AG04449 (cell line): ENCODE measurements at regions not wholly inside any gene's neighbourhood (a gene's known extent, or its start where the extent isn't known, plus 50 kb on each side); places are given as distances from the start of the nearest gene placed in this dataset.
"Not testable (repeated sequence)": the region's sequence is repeated elsewhere in the genome, so short reads cannot be mapped to it uniquely, and the experiment has no call there.

ENCODE experiments used
- CTCF ChIA-PET: fragments of 350-600 bp; formaldehyde crosslinking; extraction: SDS; loops from one replicate; lab custom pipeline; 2021; ENCODE audit warnings: antibody characterized with exemption; lab: Yijun Ruan, JAX
- POLR2A ChIA-PET: fragments of 400-600, 350-600 bp; formaldehyde crosslinking; extraction: SDS; loops from one replicate; lab custom pipeline; 2020; ENCODE audit warnings: antibody characterized with exemption, inconsistent platforms; lab: Yijun Ruan, JAX
- DNase-seq: peaks from one replicate; pipeline ENCODE4 v3.0.0-alpha.2; 2010; ENCODE audit warnings: low read depth, low spot score
- H3K4me3 ChIP-seq: 2 replicates; pipeline ENCODE4 v1.5.1; 2011; ENCODE audit warnings: low read depth, mild to moderate bottlenecking, control low read depth, low read length
- CTCF ChIP-seq: IDR thresholded peaks from one replicate; pipeline ENCODE4 v1.5.1; 2011; ENCODE audit warnings: mild to moderate bottlenecking, moderate library complexity, low read length, control low read depth, inconsistent platforms; ENCODE audit not compliant: insufficient read depth; ENCODE audit errors: missing control alignments

DNA sequence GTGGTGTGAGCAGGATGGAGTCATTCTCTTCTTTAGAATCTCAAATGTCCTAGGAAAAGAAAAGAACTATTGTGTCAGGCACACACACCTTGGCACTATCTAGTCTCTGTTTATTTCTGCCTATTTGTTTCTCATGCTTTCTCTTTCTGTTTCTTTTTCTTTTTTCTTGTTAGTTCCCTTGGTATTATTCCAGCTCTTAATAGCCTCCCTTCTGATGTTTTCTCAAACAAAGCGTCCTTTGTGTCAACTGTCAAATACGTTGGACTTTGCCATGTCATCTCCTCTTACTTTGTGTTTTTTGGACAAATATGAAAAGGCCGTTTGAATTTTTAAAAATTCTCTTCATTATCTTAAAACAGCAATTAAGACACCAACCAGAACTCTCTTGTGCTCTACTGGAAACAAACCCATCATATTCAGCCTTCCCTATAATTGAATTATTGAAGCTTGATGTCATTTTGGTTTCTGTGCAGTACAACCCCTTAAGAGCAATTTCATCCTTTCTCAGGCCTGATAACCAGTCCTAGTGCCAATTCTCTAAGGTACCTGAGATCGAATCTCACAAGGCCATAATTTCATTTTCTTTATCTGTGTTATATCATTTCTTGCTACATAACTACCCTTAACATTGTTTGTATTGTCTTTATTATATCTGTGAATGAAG is 497.8 kb upstream of the NRP1 start:
- DNase-seq, result no peak
- no peak overlapping the region for H3K4me3 ChIP-seq
- no peak for TF ChIP-seq CTCF
- ChIA-PET CTCF (no interaction called here), POLR2A (no interaction called here)

- H3K4me3 ChIP-seq, result no peak overlapping the region
- POLR2A ChIA-PET, result no interaction called here
- TF ChIP-seq CTCF, result no peak
- CTCF ChIA-PET, result no interaction called here
- DNase-seq, result no peak
Measured at GRCh38 chr10:33831591-33831990, 497.1 kb upstream of the NRP1 start.

DNA sequence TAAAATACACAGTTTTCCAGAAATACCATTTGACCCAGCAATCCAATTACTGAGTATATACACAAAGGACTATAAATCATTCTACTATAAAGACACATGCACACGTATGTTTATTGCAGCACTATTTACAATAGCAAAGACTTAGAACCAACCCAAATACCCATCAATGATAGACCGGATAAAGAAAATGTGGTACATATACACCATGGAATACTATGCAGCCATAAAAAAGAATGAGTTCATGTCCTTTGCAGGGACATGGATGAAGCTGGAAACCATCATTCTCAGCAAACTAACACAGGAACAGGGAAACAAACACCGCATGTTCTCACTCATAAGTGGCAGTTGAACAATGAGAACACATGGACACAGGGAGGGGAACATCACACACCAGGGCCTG is 495.4 kb upstream of the NRP1 start:
- CTCF ChIA-PET, H3K4me3 ChIP-seq, POLR2A ChIA-PET, DNase-seq: not testable (repeated sequence)

DNA sequence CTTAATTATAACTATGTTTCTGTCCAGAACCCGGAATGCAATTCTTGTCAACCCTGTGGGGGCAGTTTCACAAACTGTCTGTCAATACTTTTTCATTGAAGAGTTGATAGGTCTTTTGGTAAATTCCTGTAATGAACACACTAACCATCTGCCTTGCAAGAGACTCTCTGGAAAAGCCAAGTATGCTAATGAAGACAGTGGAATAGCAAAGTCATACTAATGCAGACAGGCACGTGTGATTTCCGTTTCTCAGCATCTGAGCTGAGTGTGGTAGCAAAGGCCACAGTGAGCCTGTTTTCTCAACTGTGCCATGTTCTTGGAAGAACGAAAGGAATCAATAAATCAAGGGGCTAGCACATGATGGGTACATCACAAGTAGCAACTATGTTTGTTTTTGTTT is 494.1 kb upstream of the NRP1 start:
- CTCF ChIA-PET, result no interaction called here
- POLR2A ChIA-PET, result no interaction called here
- no peak overlapping the region for H3K4me3 ChIP-seq
- no peak for TF ChIP-seq CTCF
- no peak for DNase-seq

DNA sequence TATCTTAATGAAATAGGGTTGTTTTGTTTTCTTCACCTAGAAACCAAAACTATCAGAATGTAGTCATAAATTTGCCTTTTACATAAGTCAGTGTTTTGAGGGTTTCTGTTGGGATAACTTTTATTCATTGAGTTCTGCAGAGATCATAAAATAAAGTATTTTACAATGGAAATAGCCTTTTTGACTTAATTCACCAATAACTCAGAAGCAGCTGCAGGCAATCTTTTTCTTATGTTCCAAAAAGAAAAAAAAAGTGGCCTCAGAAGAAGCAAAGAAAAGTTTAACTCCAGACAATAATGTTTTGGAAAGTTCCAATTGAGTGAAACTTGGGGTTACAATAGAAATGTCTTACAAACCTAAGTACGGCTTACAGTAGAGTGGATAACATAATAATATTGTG is 491.7 kb upstream of the NRP1 start:
- DNase-seq, result no peak
- H3K4me3 ChIP-seq, result no peak overlapping the region
- no peak for TF ChIP-seq CTCF
- ChIA-PET POLR2A (no interaction called here), CTCF (no interaction called here)

DNA sequence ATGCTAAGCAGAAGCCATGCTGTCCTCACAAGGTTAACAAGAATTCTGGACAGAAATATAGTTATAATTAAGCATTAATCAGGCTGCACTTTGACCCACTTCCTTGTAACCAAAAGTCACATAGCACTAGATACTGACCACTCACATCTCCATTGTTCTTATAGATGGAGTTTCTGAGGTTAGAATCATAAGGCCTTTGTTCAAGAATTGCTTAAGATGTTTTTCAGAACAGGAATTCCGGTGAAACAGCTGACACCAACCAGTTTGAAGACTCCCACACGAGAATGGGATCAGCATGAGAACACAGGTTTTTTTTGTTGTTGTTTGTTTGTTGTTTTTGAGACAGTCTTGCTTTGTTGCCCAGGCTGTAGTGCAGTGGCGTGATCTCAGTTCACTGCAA is 488.3 kb upstream of the NRP1 start:
- no peak for DNase-seq
- ChIA-PET POLR2A (no interaction called here), CTCF (no interaction called here)
- H3K4me3 ChIP-seq, result no peak overlapping the region
- no peak for TF ChIP-seq CTCF

DNA sequence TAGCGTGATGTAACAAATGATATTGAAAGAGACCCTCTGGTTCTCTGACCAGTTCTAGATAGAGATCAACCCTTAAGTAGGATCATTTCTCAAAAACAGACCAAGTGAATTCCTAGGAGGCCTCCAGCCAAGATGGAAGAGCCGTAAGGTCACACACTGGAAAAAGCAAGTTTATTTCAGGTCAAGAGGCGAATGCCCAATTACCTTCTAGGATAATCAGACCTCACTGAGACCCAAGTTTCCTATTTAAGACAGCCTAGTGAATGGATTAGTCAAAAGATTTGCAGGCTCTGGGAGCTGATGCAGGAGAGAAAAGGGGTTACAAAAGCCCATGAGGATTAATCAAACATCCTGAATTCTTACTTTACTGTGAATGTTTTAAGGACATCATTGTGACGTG is 486.1 kb upstream of the NRP1 start:
- no peak overlapping the region for H3K4me3 ChIP-seq
- no peak for DNase-seq
- CTCF ChIA-PET, result no interaction called here
- POLR2A ChIA-PET, result no interaction called here
- TF ChIP-seq CTCF, result no peak
